ENCODE measurements at regions not wholly inside any gene's neighbourhood (a gene's known extent, or its start where the extent isn't known, plus 50 kb on each side); places are given as distances from the start of the nearest gene placed in this dataset.
"Not testable (repeated sequence)": the region's sequence is repeated elsewhere in the genome, so short reads cannot be mapped to it uniquely, and the experiment has no call there.

GRCh38 chr1:213767683-213768082 is 220.1 kb upstream of the PROX1 start:
- H3K4me3 Mint-ChIP-seq, result no peak overlapping the region
- no peak overlapping the region for H3K27ac Mint-ChIP-seq
- H3K36me3 Mint-ChIP-seq (ENCODE audit: low read depth), result no peaks in the 10 kb centered on the region
- H3K4me1 Mint-ChIP-seq (ENCODE audit: low read depth), result no peaks in the 10 kb centered on the region
- no peaks in the 10 kb centered on the region for H3K27me3 Mint-ChIP-seq (ENCODE audit: low read depth)
- H3K9me3 Mint-ChIP-seq, result no peaks in the 10 kb centered on the region

GRCh38 chr1:213772128-213773063 is 215.4 kb upstream of the PROX1 start:
- Mint-ChIP-seq H3K4me1 (ENCODE audit: low read depth) (no peaks in the 10 kb centered on the region), H3K27ac (no peak overlapping the region), H3K4me3 (no peak overlapping the region)

GRCh38 chr1:213773975-213774374 is 213.8 kb upstream of the PROX1 start:
- Mint-ChIP-seq H3K27me3 (ENCODE audit: low read depth) (no peaks in the 10 kb centered on the region), H3K9me3 (peaks cover 4% of the 10 kb centered on the region), H3K36me3 (ENCODE audit: low read depth) (no peaks in the 10 kb centered on the region), H3K4me3 (no peak overlapping the region), H3K4me1 (ENCODE audit: low read depth) (no peaks in the 10 kb centered on the region), H3K27ac (no peak overlapping the region)

More at GRCh38 chr1:213772128-213773063, 215.4 kb upstream of the PROX1 start:
- no peaks in the 10 kb centered on the region for H3K36me3 Mint-ChIP-seq (ENCODE audit: low read depth)
- no peaks in the 10 kb centered on the region for H3K27me3 Mint-ChIP-seq (ENCODE audit: low read depth)
- H3K9me3 Mint-ChIP-seq, result peaks cover 4% of the 10 kb centered on the region

- peaks cover 4% of the 10 kb centered on the region for H3K9me3 Mint-ChIP-seq
- H3K27ac Mint-ChIP-seq, result no peak overlapping the region
- H3K4me3 Mint-ChIP-seq, result no peak overlapping the region
- no peaks in the 10 kb centered on the region for H3K27me3 Mint-ChIP-seq (ENCODE audit: low read depth)
- H3K36me3 Mint-ChIP-seq (ENCODE audit: low read depth), result no peaks in the 10 kb centered on the region
- H3K4me1 Mint-ChIP-seq (ENCODE audit: low read depth), result no peaks in the 10 kb centered on the region
Observed at GRCh38 chr1:213776969-213777368, 210.8 kb upstream of the PROX1 start.

GRCh38 chr1:213779228-213779627 is 208.5 kb upstream of the PROX1 start:
- H3K27me3 Mint-ChIP-seq (ENCODE audit: low read depth), result peaks cover 7% of the 10 kb centered on the region
- H3K36me3 Mint-ChIP-seq (ENCODE audit: low read depth), result no peaks in the 10 kb centered on the region
- no peak overlapping the region for H3K4me3 Mint-ChIP-seq
- peaks cover 4% of the 10 kb centered on the region for H3K9me3 Mint-ChIP-seq
- H3K27ac Mint-ChIP-seq, result no peak overlapping the region
- peaks cover 2% of the 10 kb centered on the region for H3K4me1 Mint-ChIP-seq (ENCODE audit: low read depth)

GRCh38 chr1:213782941-213783672 is 204.7 kb upstream of the PROX1 start:
- H3K4me1 Mint-ChIP-seq (ENCODE audit: low read depth), result peaks cover 2% of the 10 kb centered on the region
- H3K27me3 Mint-ChIP-seq (ENCODE audit: low read depth), result peaks cover 7% of the 10 kb centered on the region
- no peak overlapping the region for H3K4me3 Mint-ChIP-seq
- no peaks in the 10 kb centered on the region for H3K36me3 Mint-ChIP-seq (ENCODE audit: low read depth)
- H3K9me3 Mint-ChIP-seq, result no peaks in the 10 kb centered on the region
- no peak overlapping the region for H3K27ac Mint-ChIP-seq

- H3K27me3 Mint-ChIP-seq (ENCODE audit: low read depth), result peaks cover 7% of the 10 kb centered on the region
- no peaks in the 10 kb centered on the region for H3K9me3 Mint-ChIP-seq
- peaks cover 2% of the 10 kb centered on the region for H3K4me1 Mint-ChIP-seq (ENCODE audit: low read depth)
- no peak overlapping the region for H3K27ac Mint-ChIP-seq
- no peak overlapping the region for H3K4me3 Mint-ChIP-seq
- H3K36me3 Mint-ChIP-seq (ENCODE audit: low read depth), result no peaks in the 10 kb centered on the region
Observed at GRCh38 chr1:213783893-213784292, 203.9 kb upstream of the PROX1 start.

- no peaks in the 10 kb centered on the region for H3K36me3 Mint-ChIP-seq (ENCODE audit: low read depth)
- peaks cover 2% of the 10 kb centered on the region for H3K4me1 Mint-ChIP-seq (ENCODE audit: low read depth)
- H3K27ac Mint-ChIP-seq, result no peak overlapping the region
- H3K9me3 Mint-ChIP-seq, result no peaks in the 10 kb centered on the region
- H3K27me3 Mint-ChIP-seq (ENCODE audit: low read depth), result peaks cover 7% of the 10 kb centered on the region
- H3K4me3 Mint-ChIP-seq, result no peak overlapping the region
Observed at GRCh38 chr1:213786683-213787082, 201.1 kb upstream of the PROX1 start.

- Mint-ChIP-seq H3K36me3 (ENCODE audit: low read depth) (no peaks in the 10 kb centered on the region), H3K27ac (no peak overlapping the region), H3K4me3 (no peak overlapping the region), H3K27me3 (ENCODE audit: low read depth) (no peaks in the 10 kb centered on the region), H3K9me3 (no peaks in the 10 kb centered on the region), H3K4me1 (ENCODE audit: low read depth) (no peaks in the 10 kb centered on the region)
Observed at GRCh38 chr1:213790565-213790964, 197.2 kb upstream of the PROX1 start.

- no peaks in the 10 kb centered on the region for H3K36me3 Mint-ChIP-seq (ENCODE audit: low read depth)
- no peaks in the 10 kb centered on the region for H3K27me3 Mint-ChIP-seq (ENCODE audit: low read depth)
- no peaks in the 10 kb centered on the region for H3K4me1 Mint-ChIP-seq (ENCODE audit: low read depth)
- no peak overlapping the region for H3K27ac Mint-ChIP-seq
- H3K9me3 Mint-ChIP-seq, result peaks cover 3% of the 10 kb centered on the region
- no peak overlapping the region for H3K4me3 Mint-ChIP-seq
Observed at GRCh38 chr1:213793482-213794067, 194.2 kb upstream of the PROX1 start.

- no peaks in the 10 kb centered on the region for H3K36me3 Mint-ChIP-seq (ENCODE audit: low read depth)
- H3K4me3 Mint-ChIP-seq, result no peak overlapping the region
- peaks cover 3% of the 10 kb centered on the region for H3K9me3 Mint-ChIP-seq
- H3K4me1 Mint-ChIP-seq (ENCODE audit: low read depth), result no peaks in the 10 kb centered on the region
- H3K27me3 Mint-ChIP-seq (ENCODE audit: low read depth), result no peaks in the 10 kb centered on the region
- H3K27ac Mint-ChIP-seq, result no peak overlapping the region
Observed at GRCh38 chr1:213796525-213796924, 191.2 kb upstream of the PROX1 start.

- H3K27ac Mint-ChIP-seq; H3K4me1 Mint-ChIP-seq (ENCODE audit: low read depth); H3K36me3 Mint-ChIP-seq (ENCODE audit: low read depth); H3K27me3 Mint-ChIP-seq (ENCODE audit: low read depth); H3K4me3 Mint-ChIP-seq; H3K9me3 Mint-ChIP-seq: not testable (repeated sequence)
Observed at GRCh38 chr1:213808288-213808687, 179.5 kb upstream of the PROX1 start.

- Mint-ChIP-seq H3K4me1 (ENCODE audit: low read depth) (no peaks in the 10 kb centered on the region), H3K36me3 (ENCODE audit: low read depth) (no peaks in the 10 kb centered on the region), H3K4me3 (no peak overlapping the region), H3K27ac (no peak overlapping the region), H3K9me3 (no peaks in the 10 kb centered on the region), H3K27me3 (ENCODE audit: low read depth) (no peaks in the 10 kb centered on the region)
Observed at GRCh38 chr1:213817156-213817555, 170.6 kb upstream of the PROX1 start.

GRCh38 chr1:213820362-213821149 is 167.2 kb upstream of the PROX1 start:
- Mint-ChIP-seq H3K27me3 (ENCODE audit: low read depth) (no peaks in the 10 kb centered on the region), H3K4me1 (ENCODE audit: low read depth) (no peaks in the 10 kb centered on the region), H3K27ac (no peak overlapping the region), H3K4me3 (no peak overlapping the region), H3K9me3 (no peaks in the 10 kb centered on the region), H3K36me3 (ENCODE audit: low read depth) (no peaks in the 10 kb centered on the region)

Measured in T-helper 1 cell treated with Interleukin-12 subunit alpha and Interleukin-12 subunit beta and Interleukin-4 antibody, amounts not matched to agents 30 μg/mL and 1 μg/mL, for 36 hours (primary cell).